ENCODE measurements at regions not wholly inside any gene's neighbourhood (a gene's known extent, or its start where the extent isn't known, plus 50 kb on each side); places are given as distances from the start of the nearest gene placed in this dataset.

- no peak for TF ChIP-seq EZH2phosphoT487 (conservative IDR thresholded peaks at IDR 0.05; ENCODE audit: low read length)
- TF ChIP-seq CTCF (IDR thresholded peaks at IDR 0.05; ENCODE audit: insufficient read depth, low read length, poor library complexity, severe bottlenecking): no peak
Measured at GRCh38 chr5:115028557-115028956, 141.2 kb downstream of the TRIM36 start.

DNA sequence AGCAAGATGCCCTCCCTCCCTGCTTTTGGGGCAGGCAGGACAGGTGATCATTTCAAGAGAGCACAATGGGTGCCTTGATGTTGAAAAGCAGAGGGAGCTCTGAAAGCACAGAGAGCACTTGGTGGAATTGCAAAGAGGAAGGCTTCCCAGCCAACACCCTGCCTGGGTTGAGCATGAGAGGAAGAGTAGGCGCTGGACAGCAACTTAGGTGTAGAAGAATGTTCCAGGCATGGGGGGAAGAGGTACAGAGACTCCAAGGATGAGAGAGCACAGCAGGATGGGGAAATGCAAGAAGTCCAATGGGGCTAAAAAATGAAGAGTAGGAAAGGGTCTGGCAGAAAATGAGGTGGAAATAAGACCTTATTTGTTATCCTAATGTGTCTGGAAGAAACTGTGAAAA lies 144.8 kb downstream of the TRIM36 start:
- no peak for TF ChIP-seq CTCF (IDR thresholded peaks at IDR 0.05; ENCODE audit: insufficient read depth, low read length, poor library complexity, severe bottlenecking)
- TF ChIP-seq EZH2phosphoT487 (conservative IDR thresholded peaks at IDR 0.05; ENCODE audit: low read length): no peak

More at GRCh38 chr5:115028557-115028956, 141.2 kb downstream of the TRIM36 start:
- no peaks in the 10 kb centered on the region for H3K9me3 ChIP-seq (ENCODE audit: insufficient read depth, low read length)
- no peaks in the 10 kb centered on the region for H3F3A ChIP-seq (ENCODE audit: insufficient read depth)
- no peaks in the 10 kb centered on the region for H3K79me2 ChIP-seq (ENCODE audit: insufficient read depth, low read length)
- no peak overlapping the region for H3K4me2 ChIP-seq (ENCODE audit: low read depth, low read length, poor library complexity, severe bottlenecking)
- no peak overlapping the region for H2AFZ ChIP-seq (ENCODE audit: low read depth, low read length, severe bottlenecking)
- no peaks in the 10 kb centered on the region for H3K27me3 ChIP-seq (ENCODE audit: low read length)
- H3K36me3 ChIP-seq (ENCODE audit: low read length): no peaks in the 10 kb centered on the region
- no peak overlapping the region for H3K27ac ChIP-seq (ENCODE audit: low read depth, low read length)
- H3K9me2 ChIP-seq (replicated peaks; ENCODE audit: insufficient read depth, low read length): no peaks in the 10 kb centered on the region
- H3K4me3 ChIP-seq (ENCODE audit: insufficient read depth, low read length, poor library complexity, severe bottlenecking): no peak overlapping the region
- H3K9ac ChIP-seq (ENCODE audit: low read length): no peak overlapping the region
- no peaks in the 10 kb centered on the region for H4K20me1 ChIP-seq (ENCODE audit: low read depth, low read length)

GRCh38 chr5:115022303-115022702 lies 147.4 kb downstream of the TRIM36 start:
- H2AFZ ChIP-seq (ENCODE audit: low read depth, low read length, severe bottlenecking): no peak overlapping the region

More for the DNA sequence above, 144.8 kb downstream of the TRIM36 start:
- H3K4me2 ChIP-seq (ENCODE audit: low read depth, low read length, poor library complexity, severe bottlenecking): no peak overlapping the region
- no peaks in the 10 kb centered on the region for H3K9me3 ChIP-seq (ENCODE audit: insufficient read depth, low read length)
- H4K20me1 ChIP-seq (ENCODE audit: low read depth, low read length): no peaks in the 10 kb centered on the region
- no peak overlapping the region for H2AFZ ChIP-seq (ENCODE audit: low read depth, low read length, severe bottlenecking)
- H3K9me2 ChIP-seq (replicated peaks; ENCODE audit: insufficient read depth, low read length): no peaks in the 10 kb centered on the region
- no peak overlapping the region for H3K9ac ChIP-seq (ENCODE audit: low read length)
- H3K27ac ChIP-seq (ENCODE audit: low read depth, low read length): no peak overlapping the region
- H3K36me3 ChIP-seq (ENCODE audit: low read length): no peaks in the 10 kb centered on the region
- no peaks in the 10 kb centered on the region for H3K27me3 ChIP-seq (ENCODE audit: low read length)
- no peak overlapping the region for H3K4me3 ChIP-seq (ENCODE audit: insufficient read depth, low read length, poor library complexity, severe bottlenecking)
- H3F3A ChIP-seq (ENCODE audit: insufficient read depth): no peaks in the 10 kb centered on the region
- H3K79me2 ChIP-seq (ENCODE audit: insufficient read depth, low read length): no peaks in the 10 kb centered on the region

More at GRCh38 chr5:115022303-115022702, 147.4 kb downstream of the TRIM36 start:
- H4K20me1 ChIP-seq (ENCODE audit: low read depth, low read length): no peaks in the 10 kb centered on the region
- no peak overlapping the region for H3K9ac ChIP-seq (ENCODE audit: low read length)
- no peaks in the 10 kb centered on the region for H3K27me3 ChIP-seq (ENCODE audit: low read length)
- no peaks in the 10 kb centered on the region for H3F3A ChIP-seq (ENCODE audit: insufficient read depth)
- no peaks in the 10 kb centered on the region for H3K9me2 ChIP-seq (replicated peaks; ENCODE audit: insufficient read depth, low read length)
- H3K27ac ChIP-seq (ENCODE audit: low read depth, low read length): no peak overlapping the region
- no peak for TF ChIP-seq EZH2phosphoT487 (conservative IDR thresholded peaks at IDR 0.05; ENCODE audit: low read length)
- TF ChIP-seq CTCF (IDR thresholded peaks at IDR 0.05; ENCODE audit: insufficient read depth, low read length, poor library complexity, severe bottlenecking): no peak
- no peak overlapping the region for H3K4me2 ChIP-seq (ENCODE audit: low read depth, low read length, poor library complexity, severe bottlenecking)
- no peaks in the 10 kb centered on the region for H3K79me2 ChIP-seq (ENCODE audit: insufficient read depth, low read length)
- H3K36me3 ChIP-seq (ENCODE audit: low read length): no peaks in the 10 kb centered on the region
- H3K9me3 ChIP-seq (ENCODE audit: insufficient read depth, low read length): no peaks in the 10 kb centered on the region
- no peak overlapping the region for H3K4me3 ChIP-seq (ENCODE audit: insufficient read depth, low read length, poor library complexity, severe bottlenecking)

Measured in SU-DHL-6 (cell line).